A673 (cell line): ENCODE measurements at regions not wholly inside any gene's neighbourhood (a gene's known extent, or its start where the extent isn't known, plus 50 kb on each side); places are given as distances from the start of the nearest gene placed in this dataset.
"Not testable (repeated sequence)": the region's sequence is repeated elsewhere in the genome, so short reads cannot be mapped to it uniquely, and the experiment has no call there.

Experiments
- EZH2 ChIP-seq: fragments of 200-600 bp; sonication (generic); IDR thresholded peaks from 2 replicates; pipeline ENCODE4 v1.6.1; 2017; ENCODE audit warnings: borderline replicate concordance, low read depth, mild to moderate bottlenecking, mixed read lengths, antibody characterized with exemption, low read length; ENCODE audit not compliant: poor library complexity, severe bottlenecking
- TF ChIP-seq, protein P1 (sequence below): fragments of 300-800, 200-600 bp; sonication (generic); conservative IDR thresholded peaks from 2 replicates; pipeline ENCODE4 v1.5.1; 2017; ENCODE audit warnings: low read depth, mild to moderate bottlenecking, antibody characterized with exemption, low read length, moderate library complexity, mixed read lengths

DNA sequence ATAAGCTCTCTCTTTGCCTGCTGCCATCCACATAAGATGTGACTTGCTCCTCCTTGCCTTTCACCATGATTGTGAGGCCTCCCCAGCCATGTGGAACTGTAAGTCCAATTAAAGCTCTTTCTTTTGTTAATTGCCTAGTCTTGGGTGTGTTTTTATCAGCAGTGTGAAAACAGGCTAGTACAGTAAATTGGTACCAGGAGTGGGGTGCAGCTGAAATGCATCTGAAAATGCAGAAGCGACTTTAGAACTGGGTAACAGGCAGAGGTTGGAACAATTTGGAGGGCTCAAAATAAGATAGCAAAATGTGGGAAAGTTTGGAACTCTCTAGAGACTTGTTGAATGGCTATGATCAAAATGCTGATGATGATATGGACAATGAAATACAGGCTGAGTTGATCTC, 192.9 kb upstream of the PTBP2 start:
- TF ChIP-seq, protein P1, sequence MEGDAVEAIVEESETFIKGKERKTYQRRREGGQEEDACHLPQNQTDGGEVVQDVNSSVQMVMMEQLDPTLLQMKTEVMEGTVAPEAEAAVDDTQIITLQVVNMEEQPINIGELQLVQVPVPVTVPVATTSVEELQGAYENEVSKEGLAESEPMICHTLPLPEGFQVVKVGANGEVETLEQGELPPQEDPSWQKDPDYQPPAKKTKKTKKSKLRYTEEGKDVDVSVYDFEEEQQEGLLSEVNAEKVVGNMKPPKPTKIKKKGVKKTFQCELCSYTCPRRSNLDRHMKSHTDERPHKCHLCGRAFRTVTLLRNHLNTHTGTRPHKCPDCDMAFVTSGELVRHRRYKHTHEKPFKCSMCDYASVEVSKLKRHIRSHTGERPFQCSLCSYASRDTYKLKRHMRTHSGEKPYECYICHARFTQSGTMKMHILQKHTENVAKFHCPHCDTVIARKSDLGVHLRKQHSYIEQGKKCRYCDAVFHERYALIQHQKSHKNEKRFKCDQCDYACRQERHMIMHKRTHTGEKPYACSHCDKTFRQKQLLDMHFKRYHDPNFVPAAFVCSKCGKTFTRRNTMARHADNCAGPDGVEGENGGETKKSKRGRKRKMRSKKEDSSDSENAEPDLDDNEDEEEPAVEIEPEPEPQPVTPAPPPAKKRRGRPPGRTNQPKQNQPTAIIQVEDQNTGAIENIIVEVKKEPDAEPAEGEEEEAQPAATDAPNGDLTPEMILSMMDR: not testable (repeated sequence)
- TF ChIP-seq EZH2: not testable (repeated sequence)
